ENCODE measurements at regions not wholly inside any gene's neighbourhood (a gene's known extent, or its start where the extent isn't known, plus 50 kb on each side); places are given as distances from the start of the nearest gene placed in this dataset.

- Histone ChIP-seq H4K20me1 (replicated peaks; ENCODE audit: insufficient read depth) (no peaks in the 10 kb centered on the region), H3K79me2 (replicated peaks; ENCODE audit: insufficient read depth) (no peaks in the 10 kb centered on the region), H3K36me3 (ENCODE audit: insufficient read depth) (no peaks in the 10 kb centered on the region), H3K27me3 (ENCODE audit: insufficient read depth) (no peaks in the 10 kb centered on the region), H3K27ac (ENCODE audit: low read depth) (no peak overlapping the region), H3K4me1 (ENCODE audit: insufficient read depth) (no peaks in the 10 kb centered on the region; the same call in 1 of the 2 replicates), H2AFZ (no peak overlapping the region), H3F3A (replicated peaks; ENCODE audit: low read depth) (no peaks in the 10 kb centered on the region), H3K4me2 (no peak overlapping the region), H3K4me3 (no peak overlapping the region), H3K9me2 (ENCODE audit: insufficient read depth) (no peaks in the 10 kb centered on the region)
- Mint-ChIP-seq H3K4me1 (peaks cover 6% of the 10 kb centered on the region; the same call in 2 of the 3 replicates), H3K27ac (no peak overlapping the region), H3K4me3 (no peak overlapping the region), H3K9me3 (no peaks in the 10 kb centered on the region), H3K27me3 (ENCODE audit: insufficient read depth, low read depth, poor library complexity) (no peaks in the 10 kb centered on the region), H3K36me3 (ENCODE audit: low read depth) (no peaks in the 10 kb centered on the region)
- TF ChIP-seq REST (IDR thresholded peaks at IDR 0.05; ENCODE audit: unreplicated experiment): no peak
- TF ChIP-seq ZNF114 (CRISPR knock-in tag; IDR thresholded peaks at IDR 0.05): no peak
- no peak for TF ChIP-seq EZH2phosphoT487 (IDR thresholded peaks at IDR 0.05; ENCODE audit: unreplicated experiment)
- TF ChIP-seq ZNF462 (CRISPR knock-in tag; IDR thresholded peaks at IDR 0.05): no peak
- TF ChIP-seq JUNB (IDR thresholded peaks at IDR 0.05; ENCODE audit: unreplicated experiment): no peak
- no peak for TF ChIP-seq CREB1 (CRISPR knock-in tag; IDR thresholded peaks at IDR 0.05; ENCODE audit: low read depth)
- no peak for TF ChIP-seq POLR2AphosphoS5 (IDR thresholded peaks at IDR 0.05; ENCODE audit: low read depth)
- TF ChIP-seq NANOG (IDR thresholded peaks at IDR 0.05; ENCODE audit: borderline replicate concordance): no peak
- no peak for TF ChIP-seq CTCF (conservative IDR thresholded peaks at IDR 0.05; ENCODE audit: low read depth in 2 of 2)
- no peak for TF ChIP-seq EZH2 (IDR thresholded peaks at IDR 0.05; ENCODE audit: low read depth, unreplicated experiment)
- no peak for TF ChIP-seq ZNF331 (CRISPR knock-in tag; IDR thresholded peaks at IDR 0.05; ENCODE audit: low read depth)
- no peak for TF ChIP-seq STAT1 (IDR thresholded peaks at IDR 0.05; ENCODE audit: unreplicated experiment)
- no peak for TF ChIP-seq ETS1 (IDR thresholded peaks at IDR 0.05)
- no peak for DNase-seq (ENCODE audit: low spot score)
- no peak for ATAC-seq
Measured at GRCh38 chr1:188584119-188584518, 1755.4 kb downstream of the PLA2G4A start.

All from GM23338 (cell line).